Thymus (tissue), 11 donors: ENCODE measurements at regions not wholly inside any gene's neighbourhood (a gene's known extent, or its start where the extent isn't known, plus 50 kb on each side); places are given as distances from the start of the nearest gene placed in this dataset.
"Not testable (repeated sequence)": the region's sequence is repeated elsewhere in the genome, so short reads cannot be mapped to it uniquely, and the experiment has no call there.

Source experiments
- DNase-seq, 9 donors: peaks; one replicate each; pipeline ENCODE4 v3.0.0-alpha.2; 2013; ENCODE audit warnings: low spot score in 9 of 9, low read depth in 6 of 9, missing footprints in 1 of 9
- H3K27ac ChIP-seq, 2 donors: one replicate each; pipeline ENCODE4 v1.5.1; 2013; ENCODE audit warnings: control low read depth in 1 of 2, low read depth in 1 of 2, low read length in 1 of 2, mild to moderate bottlenecking in 1 of 2, moderate library complexity in 1 of 2
- H3K27me3 ChIP-seq, 2 donors: one replicate each; pipeline ENCODE4 v1.5.1; 2013; ENCODE audit warnings: low read length in 1 of 2; ENCODE audit not compliant: control insufficient read depth in 2 of 2, insufficient read depth in 1 of 2
- H3K36me3 ChIP-seq, 2 donors: one replicate each; pipeline ENCODE4 v1.5.1; 2013; ENCODE audit warnings: low read length in 1 of 2, mild to moderate bottlenecking in 1 of 2, moderate library complexity in 1 of 2; ENCODE audit not compliant: control insufficient read depth in 2 of 2, insufficient read depth in 2 of 2
- H3K4me1 ChIP-seq, 2 donors: one replicate each; pipeline ENCODE4 v1.5.1; 2013; ENCODE audit warnings: low read length in 2 of 2; ENCODE audit not compliant: control insufficient read depth in 2 of 2, insufficient read depth in 2 of 2
- H3K4me3 ChIP-seq, 2 donors: one replicate each; pipeline ENCODE4 v1.5.1; 2013; ENCODE audit warnings: low read length in 2 of 2, control low read depth in 1 of 2, mild to moderate bottlenecking in 1 of 2
- H3K9me3 ChIP-seq, 2 donors: one replicate each; pipeline ENCODE4 v1.5.1; 2013; ENCODE audit warnings: low read length in 1 of 2, mild to moderate bottlenecking in 1 of 2; ENCODE audit not compliant: control insufficient read depth in 2 of 2, insufficient read depth in 1 of 2
- WGBS: extraction: QIAGEN DNeasy Blood & Tissue Kit; methylation state at CpG from one replicate; pipeline ENCODE4 v1.1.7; 2013; 5-methylcytosine and 5-hydroxymethylcytosine counted together
- donor health status: healthy.

DNA sequence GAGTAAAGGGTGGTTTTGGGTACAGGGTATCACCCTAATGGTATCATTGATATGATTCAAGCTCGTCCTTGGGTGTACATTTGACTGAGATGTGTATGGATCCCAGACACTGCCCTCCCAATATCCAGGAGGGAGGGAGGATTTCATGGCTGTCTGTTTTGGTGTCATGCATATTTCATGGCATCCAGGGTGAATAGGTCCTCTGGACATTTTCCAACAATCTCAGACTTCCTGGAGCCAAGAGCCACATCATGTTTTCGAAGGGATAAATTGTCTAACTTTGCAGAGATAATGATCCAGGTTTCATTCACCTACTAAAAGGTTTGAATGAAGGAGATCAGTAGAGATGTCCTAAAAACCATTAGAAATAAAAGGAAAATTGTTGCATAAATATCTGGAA, 431.9 kb downstream of the SHISA9 start:
- no peaks in the 10 kb centered on the region for H3K4me1 ChIP-seq
- no peak overlapping the region for H3K27ac ChIP-seq
- no peak overlapping the region for H3K4me3 ChIP-seq
- no peaks in the 10 kb centered on the region for H3K27me3 ChIP-seq
- DNase-seq = no peak
- 85% methylated on average over 2 of the region's 2 CpGs for WGBS
- no peaks in the 10 kb centered on the region for H3K36me3 ChIP-seq
- no peaks in the 10 kb centered on the region for H3K9me3 ChIP-seq

DNA sequence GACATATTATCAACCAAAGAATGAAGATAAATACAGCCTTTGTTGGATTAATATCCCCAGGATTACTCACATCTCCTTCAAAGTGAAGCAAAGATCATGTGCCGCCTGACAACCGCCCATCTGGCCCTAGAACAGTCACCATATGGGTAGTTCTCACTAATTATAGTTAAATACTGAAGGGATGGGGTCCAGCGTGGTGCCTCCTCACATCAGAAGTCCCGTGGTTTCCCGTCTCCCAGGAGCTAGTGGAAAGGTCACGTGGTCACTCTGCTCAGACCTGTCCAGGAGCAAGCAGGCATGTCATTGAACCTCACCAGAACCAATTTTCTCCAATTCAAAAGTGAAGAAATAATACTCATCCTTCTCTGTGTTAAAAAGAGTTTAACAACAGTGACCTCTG, 434.5 kb downstream of the SHISA9 start:
- WGBS = 93% methylated on average over 6 of the region's 6 CpGs
- Histone ChIP-seq H3K27ac (no peak overlapping the region), H3K4me1 (no peaks in the 10 kb centered on the region), H3K4me3 (no peak overlapping the region), H3K9me3 (no peaks in the 10 kb centered on the region), H3K36me3 (no peaks in the 10 kb centered on the region), H3K27me3 (no peaks in the 10 kb centered on the region)
- DNase-seq = no peak

DNA sequence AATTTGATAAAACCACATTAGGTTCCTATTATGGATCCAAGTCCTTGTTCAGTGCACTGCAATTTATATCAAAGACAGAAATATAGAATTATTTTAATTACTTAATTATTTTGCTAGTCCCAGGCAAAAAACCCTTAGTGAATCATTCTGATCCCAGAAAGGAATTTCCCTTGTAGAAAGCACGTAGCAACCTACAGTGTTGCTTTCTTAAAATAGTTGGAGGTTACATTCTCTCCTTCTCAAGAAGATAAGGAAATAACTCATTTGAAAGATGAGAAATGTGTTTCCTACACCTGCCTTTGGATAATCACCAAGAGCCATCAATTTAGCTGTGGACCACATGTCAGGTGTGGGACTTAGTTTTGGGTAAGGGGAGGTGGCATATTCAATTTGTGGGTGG, 434.9 kb downstream of the SHISA9 start:
- H3K27me3 ChIP-seq = no peaks in the 10 kb centered on the region
- no peak for DNase-seq
- no peaks in the 10 kb centered on the region for H3K36me3 ChIP-seq
- WGBS = 23% methylated on average over 1 of the region's 1 CpG
- H3K4me3 ChIP-seq = no peak overlapping the region
- H3K4me1 ChIP-seq = no peaks in the 10 kb centered on the region
- no peak overlapping the region for H3K27ac ChIP-seq
- no peaks in the 10 kb centered on the region for H3K9me3 ChIP-seq

DNA sequence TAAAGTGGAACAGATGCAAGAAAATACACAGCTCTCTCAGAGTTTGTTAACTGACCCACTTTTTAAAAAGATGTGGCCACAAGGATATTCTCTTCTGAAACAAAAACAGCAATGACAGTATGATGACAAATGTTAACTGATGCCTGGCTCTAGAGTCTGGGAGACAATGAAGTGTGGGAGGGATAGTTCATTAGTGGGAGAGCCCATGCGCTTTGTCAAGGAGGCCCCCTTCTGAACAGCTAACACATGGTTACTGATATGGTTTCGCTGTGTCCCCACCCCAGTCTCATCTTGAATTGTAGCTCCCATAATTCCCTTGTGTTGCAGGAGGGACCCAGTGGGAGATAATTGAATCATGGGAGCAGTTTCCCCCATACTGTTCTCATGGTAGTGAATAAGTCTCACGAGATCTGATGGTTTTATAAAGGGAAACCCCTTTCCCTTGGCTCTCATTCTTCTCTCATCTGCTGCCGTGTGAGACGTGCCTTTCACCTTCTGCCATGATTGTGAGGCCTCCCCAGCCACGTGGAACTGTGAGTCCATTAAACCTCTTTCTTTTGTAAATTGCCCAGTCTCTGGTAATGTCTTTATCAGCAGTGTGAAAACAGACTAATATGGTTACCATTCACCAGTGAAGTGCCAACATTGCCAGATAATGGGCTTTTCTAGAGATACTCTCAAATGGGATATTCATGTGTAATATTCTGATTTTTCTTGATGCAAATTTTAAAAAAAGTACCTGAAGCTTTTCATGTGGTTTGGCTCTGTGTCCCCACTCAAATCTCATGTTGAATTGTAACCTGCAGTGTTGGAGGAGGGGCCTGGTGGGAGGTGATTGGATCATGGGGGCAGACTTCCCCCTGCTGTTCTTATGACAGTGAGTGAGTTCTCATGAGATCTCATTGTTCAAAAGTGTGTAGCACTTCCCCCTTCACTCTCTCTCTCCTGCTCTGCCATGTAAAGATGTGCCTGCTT, 435.8 kb downstream of the SHISA9 start:
- H3K4me1 ChIP-seq, H3K36me3 ChIP-seq, H3K27me3 ChIP-seq, H3K27ac ChIP-seq, DNase-seq, H3K4me3 ChIP-seq, H3K9me3 ChIP-seq: not testable (repeated sequence)
- WGBS = 74% methylated on average over 6 of the region's 6 CpGs

DNA sequence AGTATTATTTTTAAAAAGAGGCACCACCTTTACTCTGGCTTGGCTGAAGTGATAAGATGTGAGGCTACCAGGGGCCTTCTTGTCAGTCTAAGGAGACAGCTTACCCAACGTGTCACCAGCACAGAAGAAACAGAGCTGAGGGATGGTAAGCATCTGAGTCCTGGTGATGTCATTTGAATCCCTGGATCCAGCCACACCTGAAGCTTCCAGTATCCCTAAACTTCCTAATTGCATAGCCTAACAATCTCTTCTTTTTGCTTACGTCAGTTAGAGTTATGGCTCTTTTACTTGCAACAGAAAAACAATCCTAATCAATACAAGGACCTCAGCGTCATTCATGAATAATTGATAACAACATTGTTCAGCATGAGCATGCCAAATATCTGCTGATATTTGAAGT, 436.6 kb downstream of the SHISA9 start:
- H3K27ac ChIP-seq = no peak overlapping the region
- H3K4me3 ChIP-seq = no peak overlapping the region
- H3K36me3 ChIP-seq = no peaks in the 10 kb centered on the region
- no peaks in the 10 kb centered on the region for H3K4me1 ChIP-seq
- no peak for DNase-seq
- no peaks in the 10 kb centered on the region for H3K27me3 ChIP-seq
- 91% methylated on average over 3 of the region's 3 CpGs for WGBS
- H3K9me3 ChIP-seq = no peaks in the 10 kb centered on the region

DNA sequence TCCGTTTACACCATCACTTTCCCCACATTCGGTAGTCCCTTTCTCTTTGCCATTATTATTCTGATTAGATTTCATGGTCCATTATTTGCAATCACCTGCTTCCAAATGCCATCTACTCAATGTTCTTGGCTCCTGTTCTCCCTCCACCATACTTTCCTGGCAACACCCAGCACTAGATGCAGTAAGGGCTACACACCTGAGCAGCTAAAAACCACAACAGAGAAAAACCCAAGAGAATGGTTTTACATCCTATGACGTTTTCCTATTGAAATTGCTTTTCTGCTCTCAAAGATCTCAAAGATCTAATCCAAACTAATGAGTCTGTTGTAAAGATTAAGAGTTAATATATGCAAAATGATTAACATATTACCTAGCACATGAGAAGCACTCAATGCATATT, 441.3 kb downstream of the SHISA9 start:
- 92% methylated on average over 3 of the region's 3 CpGs for WGBS
- no peaks in the 10 kb centered on the region for H3K9me3 ChIP-seq
- H3K4me1 ChIP-seq = no peaks in the 10 kb centered on the region
- H3K4me3 ChIP-seq = no peak overlapping the region
- DNase-seq = no peak
- no peaks in the 10 kb centered on the region for H3K27me3 ChIP-seq
- no peaks in the 10 kb centered on the region for H3K36me3 ChIP-seq
- no peak overlapping the region for H3K27ac ChIP-seq

DNA sequence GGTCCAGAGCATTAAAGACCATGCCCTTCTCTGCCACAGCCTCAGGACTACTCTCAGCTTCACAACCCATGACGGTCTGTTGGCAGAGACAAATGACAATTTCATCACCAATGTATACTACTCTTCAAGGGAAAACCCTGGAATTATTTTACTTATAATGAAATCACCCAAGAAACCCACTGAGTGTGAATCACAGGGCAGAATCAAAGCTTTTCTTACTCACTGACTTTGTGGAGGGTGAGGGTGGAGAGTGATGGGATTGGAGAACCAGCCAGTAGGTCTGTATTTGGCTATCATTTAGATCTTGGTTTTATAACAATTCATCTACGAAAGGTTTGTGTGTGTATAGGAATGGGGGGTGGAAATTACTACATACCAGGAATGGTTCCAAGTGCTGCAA, 442.6 kb downstream of the SHISA9 start:
- Histone ChIP-seq H3K27ac (no peak overlapping the region), H3K4me1 (no peaks in the 10 kb centered on the region), H3K36me3 (no peaks in the 10 kb centered on the region), H3K9me3 (no peaks in the 10 kb centered on the region), H3K27me3 (no peaks in the 10 kb centered on the region), H3K4me3 (no peak overlapping the region)
- WGBS = 90% methylated on average over 2 of the region's 2 CpGs
- DNase-seq = no peak

DNA sequence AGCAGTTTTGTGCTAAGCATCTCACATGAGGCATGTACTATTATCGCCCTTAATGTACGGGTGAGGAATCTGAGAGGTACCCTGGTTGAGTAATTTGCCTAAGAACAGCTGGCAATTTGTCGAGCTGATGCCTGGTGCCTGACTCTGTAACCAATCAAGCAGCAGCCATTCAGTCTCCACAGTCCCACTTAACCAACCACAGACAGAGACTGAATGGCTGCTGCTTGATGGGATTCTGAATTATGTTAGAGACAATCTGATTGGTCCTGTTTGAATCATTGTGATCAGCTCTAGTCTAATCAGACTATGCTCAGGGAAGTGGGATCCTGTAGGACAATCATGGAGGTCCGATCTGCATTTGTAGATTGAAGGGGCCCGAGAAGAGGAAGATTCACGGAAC, 447.0 kb downstream of the SHISA9 start:
- no peaks in the 10 kb centered on the region for H3K27me3 ChIP-seq

DNA sequence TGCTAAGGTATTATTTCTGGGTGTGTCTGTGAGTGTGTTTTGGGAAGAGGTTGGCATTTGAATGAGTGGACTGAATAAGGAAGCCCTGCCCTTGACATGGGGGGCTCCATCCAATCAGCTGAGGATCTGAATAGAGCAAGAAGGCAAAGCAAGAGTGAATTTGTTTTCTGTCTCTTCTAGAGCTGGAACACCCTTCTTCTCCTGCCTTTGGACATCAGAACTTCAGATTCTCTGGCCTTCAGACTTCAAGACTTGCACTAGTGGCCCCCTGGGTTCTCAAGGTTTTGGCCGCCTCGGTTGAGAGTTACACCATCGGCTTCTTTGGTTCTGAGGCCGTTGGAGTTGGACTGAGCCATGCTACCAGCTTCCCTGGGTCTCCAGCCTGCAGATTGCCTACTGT, 448.6 kb downstream of the SHISA9 start:
- Histone ChIP-seq H3K27me3 (no peaks in the 10 kb centered on the region), H3K9me3 (no peaks in the 10 kb centered on the region), H3K4me3 (no peak overlapping the region), H3K27ac (no peak overlapping the region), H3K4me1 (no peaks in the 10 kb centered on the region), H3K36me3 (no peaks in the 10 kb centered on the region)
- 96% methylated on average over 4 of the region's 4 CpGs for WGBS
- DNase-seq = no peak

More for the DNA sequence above, 447.0 kb downstream of the SHISA9 start:
- no peaks in the 10 kb centered on the region for H3K9me3 ChIP-seq
- H3K27ac ChIP-seq = no peak overlapping the region
- DNase-seq = no peak
- no peaks in the 10 kb centered on the region for H3K36me3 ChIP-seq
- WGBS = 96% methylated on average over 6 of the region's 6 CpGs
- H3K4me3 ChIP-seq = no peak overlapping the region
- no peaks in the 10 kb centered on the region for H3K4me1 ChIP-seq
